ENCODE measurements at regions not wholly inside any gene's neighbourhood (a gene's known extent, or its start where the extent isn't known, plus 50 kb on each side); places are given as distances from the start of the nearest gene placed in this dataset.
"Not testable (repeated sequence)": the region's sequence is repeated elsewhere in the genome, so short reads cannot be mapped to it uniquely, and the experiment has no call there.

- no peak for DNase-seq (ENCODE audit: low spot score)
These were observed 332.2 kb downstream of the GADD45G start for GRCh38 chr9:89937051-89937450.

- no peak for DNase-seq (ENCODE audit: low spot score)
These were observed 334.4 kb downstream of the GADD45G start for GRCh38 chr9:89939181-89939580.

- DNase-seq (ENCODE audit: low spot score): no peak
These were observed 334.9 kb downstream of the GADD45G start for GRCh38 chr9:89939626-89940292.

GRCh38 chr9:89940625-89941024 is 335.8 kb downstream of the GADD45G start:
- no peak for DNase-seq (ENCODE audit: low spot score)

- DNase-seq (ENCODE audit: low spot score): peak; percentile 23
These were observed 337.1 kb downstream of the GADD45G start for GRCh38 chr9:89941875-89942274.

- no peak for DNase-seq (ENCODE audit: low spot score)
These were observed 337.8 kb downstream of the GADD45G start for GRCh38 chr9:89942643-89943042.

GRCh38 chr9:89943309-89943708 is 338.5 kb downstream of the GADD45G start:
- no peak for DNase-seq (ENCODE audit: low spot score)

- DNase-seq (ENCODE audit: low spot score): no peak
These were observed 338.9 kb downstream of the GADD45G start for GRCh38 chr9:89943728-89944127.

GRCh38 chr9:89945133-89945532 is 340.3 kb downstream of the GADD45G start:
- DNase-seq (ENCODE audit: low spot score): no peak

- no peak for DNase-seq (ENCODE audit: low spot score)
These were observed 341.9 kb downstream of the GADD45G start for GRCh38 chr9:89946741-89947140.

GRCh38 chr9:89949111-89949510 is 344.3 kb downstream of the GADD45G start:
- DNase-seq (ENCODE audit: low spot score): no peak

GRCh38 chr9:89951675-89952074 is 346.9 kb downstream of the GADD45G start:
- no peak for DNase-seq (ENCODE audit: low spot score)

- no peak for DNase-seq (ENCODE audit: low spot score)
These were observed 347.6 kb downstream of the GADD45G start for GRCh38 chr9:89952401-89952800.

GRCh38 chr9:89953263-89953662 is 348.5 kb downstream of the GADD45G start:
- not testable (repeated sequence) for DNase-seq (ENCODE audit: low spot score)

- no peak for DNase-seq (ENCODE audit: low spot score)
These were observed 349.2 kb downstream of the GADD45G start for GRCh38 chr9:89953824-89954615.

- DNase-seq (ENCODE audit: low spot score): no peak
These were observed 350.3 kb downstream of the GADD45G start for GRCh38 chr9:89955144-89955543.

- DNase-seq (ENCODE audit: low spot score): no peak
These were observed 350.8 kb downstream of the GADD45G start for GRCh38 chr9:89955626-89956025.

- DNase-seq (ENCODE audit: low spot score): no peak
These were observed 351.5 kb downstream of the GADD45G start for GRCh38 chr9:89956331-89956730.

GRCh38 chr9:89956907-89957306 is 352.1 kb downstream of the GADD45G start:
- no peak for DNase-seq (ENCODE audit: low spot score)

- DNase-seq (ENCODE audit: low spot score): no peak
These were observed 353.3 kb downstream of the GADD45G start for GRCh38 chr9:89958086-89958485.

GRCh38 chr9:89961616-89962341 is 357.0 kb downstream of the GADD45G start:
- DNase-seq (ENCODE audit: low spot score): no peak

- no peak for DNase-seq (ENCODE audit: low spot score)
These were observed 358.5 kb downstream of the GADD45G start for GRCh38 chr9:89963280-89963679.

GRCh38 chr9:89967527-89967926 is 362.7 kb downstream of the GADD45G start:
- DNase-seq (ENCODE audit: low spot score): no peak

Measured in LoVo (cell line).